ENCODE measurements at regions not wholly inside any gene's neighbourhood (a gene's known extent, or its start where the extent isn't known, plus 50 kb on each side); places are given as distances from the start of the nearest gene placed in this dataset.

- TF ChIP-seq MXI1 (conservative IDR thresholded peaks at IDR 0.05; ENCODE audit: poor library complexity, severe bottlenecking) (no peak), REST (IDR thresholded peaks at IDR 0.05; ENCODE audit: borderline replicate concordance) (no peak), TAF1 (IDR thresholded peaks at IDR 0.05; ENCODE audit: low read depth) (no peak), SMC3 (conservative IDR thresholded peaks at IDR 0.05; ENCODE audit: poor library complexity) (no peak), CTCF (IDR thresholded peaks at IDR 0.05; ENCODE audit: poor library complexity, severe bottlenecking) (no peak), POLR2AphosphoS5 (IDR thresholded peaks at IDR 0.05) (no peak), EZH2 (IDR thresholded peaks at IDR 0.05; ENCODE audit: borderline replicate concordance, insufficient read depth, low read length, poor library complexity, severe bottlenecking) (no peak), RAD21 (conservative IDR thresholded peaks at IDR 0.05) (no peak), EP300 (conservative IDR thresholded peaks at IDR 0.05; ENCODE audit: poor library complexity, severe bottlenecking) (no peak)
- Histone ChIP-seq H2AFZ (ENCODE audit: low read depth, low read length) (no peak overlapping the region), H4K20me1 (ENCODE audit: insufficient read depth) (no peaks in the 10 kb centered on the region), H3K4me3 (ENCODE audit: low read length) (no peak overlapping the region), H3K27me3 (ENCODE audit: insufficient read depth, low read depth, low read length) (no peaks in the 10 kb centered on the region), H3K9me3 (ENCODE audit: low read length) (no peaks in the 10 kb centered on the region), H3K36me3 (ENCODE audit: insufficient read depth, low read length) (no peaks in the 10 kb centered on the region), H3K9ac (ENCODE audit: low read length) (no peak overlapping the region), H3K9me2 (ENCODE audit: insufficient read depth, low read length) (no peaks in the 10 kb centered on the region), H3K79me2 (replicated peaks; ENCODE audit: insufficient read depth, low read length) (no peaks in the 10 kb centered on the region), H3F3A (ENCODE audit: insufficient read depth, low read length, poor library complexity, severe bottlenecking) (no peaks in the 10 kb centered on the region), H3K27ac (ENCODE audit: low read length) (no peak overlapping the region), H3K4me2 (ENCODE audit: low read length) (no peak overlapping the region)
Measured at GRCh38 chr1:8112611-8113261, 86.6 kb upstream of the ERRFI1 start.

- Histone ChIP-seq H3K36me3 (ENCODE audit: insufficient read depth, low read length) (no peaks in the 10 kb centered on the region), H3K4me3 (ENCODE audit: low read length) (no peak overlapping the region), H4K20me1 (ENCODE audit: insufficient read depth) (no peaks in the 10 kb centered on the region), H3K27me3 (ENCODE audit: insufficient read depth, low read depth, low read length) (no peaks in the 10 kb centered on the region), H3F3A (ENCODE audit: insufficient read depth, low read length, poor library complexity, severe bottlenecking) (no peaks in the 10 kb centered on the region), H3K4me2 (ENCODE audit: low read length) (no peak overlapping the region), H3K27ac (ENCODE audit: low read length) (no peak overlapping the region), H3K79me2 (replicated peaks; ENCODE audit: insufficient read depth, low read length) (no peaks in the 10 kb centered on the region), H3K9me3 (ENCODE audit: low read length) (peaks cover 3% of the 10 kb centered on the region), H3K9me2 (ENCODE audit: insufficient read depth, low read length) (no peaks in the 10 kb centered on the region), H2AFZ (ENCODE audit: low read depth, low read length) (no peak overlapping the region), H3K9ac (ENCODE audit: low read length) (no peak overlapping the region)
- TF ChIP-seq TAF1 (IDR thresholded peaks at IDR 0.05; ENCODE audit: low read depth): no peak
- no peak for TF ChIP-seq EZH2 (IDR thresholded peaks at IDR 0.05; ENCODE audit: borderline replicate concordance, insufficient read depth, low read length, poor library complexity, severe bottlenecking)
- no peak for TF ChIP-seq EP300 (conservative IDR thresholded peaks at IDR 0.05; ENCODE audit: poor library complexity, severe bottlenecking)
- no peak for TF ChIP-seq MXI1 (conservative IDR thresholded peaks at IDR 0.05; ENCODE audit: poor library complexity, severe bottlenecking)
- no peak for TF ChIP-seq POLR2AphosphoS5 (IDR thresholded peaks at IDR 0.05)
- TF ChIP-seq RAD21 (conservative IDR thresholded peaks at IDR 0.05): no peak
- no peak for TF ChIP-seq REST (IDR thresholded peaks at IDR 0.05; ENCODE audit: borderline replicate concordance)
- TF ChIP-seq CTCF (IDR thresholded peaks at IDR 0.05; ENCODE audit: poor library complexity, severe bottlenecking): no peak
- no peak for TF ChIP-seq SMC3 (conservative IDR thresholded peaks at IDR 0.05; ENCODE audit: poor library complexity)
Measured at GRCh38 chr1:8111560-8111959, 85.5 kb upstream of the ERRFI1 start.
